Neutrophil (primary cell): ENCODE measurements at regions not wholly inside any gene's neighbourhood (a gene's known extent, or its start where the extent isn't known, plus 50 kb on each side); places are given as distances from the start of the nearest gene placed in this dataset.

Experiments used
- H3K27ac ChIP-seq: fragments of 200-600 bp; sonication (generic); 2 replicates; pipeline ENCODE4 v1.5.1; 2016; ENCODE audit warnings: mild to moderate bottlenecking, moderate library complexity
- H3K27me3 ChIP-seq: fragments of 200-600 bp; sonication (generic); 2 replicates; pipeline ENCODE4 v1.6.0; 2016; ENCODE audit warnings: mild to moderate bottlenecking
- H3K36me3 ChIP-seq: fragments of 200-600 bp; sonication (generic); 2 replicates; pipeline ENCODE4 v1.5.1; 2017
- H3K4me1 ChIP-seq, 2 experiments: fragments of 200-600 bp in 1 of 2; sonication (generic) in 1 of 2; 1 replicate in 1 of 2; 2 replicates in 1 of 2; pipeline versions ENCODE4 v1.5.1 to v1.6.1; 2013 to 2016; ENCODE audit warnings: low read depth in 1 of 2, low read length in 1 of 2, mild to moderate bottlenecking in 1 of 2, moderate library complexity in 1 of 2; ENCODE audit not compliant: control insufficient read depth in 1 of 2, insufficient read depth in 1 of 2
- H3K4me3 ChIP-seq, 2 experiments: fragments of 200-600 bp in 1 of 2; sonication (generic) in 1 of 2; 1 replicate in 1 of 2; 2 replicates in 1 of 2; pipeline ENCODE4 v1.5.1; 2013 to 2016; ENCODE audit warnings: low read depth in 1 of 2, low read length in 1 of 2, mild to moderate bottlenecking in 1 of 2, moderate library complexity in 1 of 2
- H3K9me3 ChIP-seq: fragments of 200-600 bp; sonication (generic); 2 replicates; pipeline ENCODE4 v1.5.1; 2016
- TF ChIP-seq, protein P1 (sequence below): fragments of 200-600 bp; sonication (generic); IDR thresholded peaks from 2 replicates; pipeline ENCODE4 v1.5.1; 2016; ENCODE audit warnings: antibody characterized with exemption

DNA sequence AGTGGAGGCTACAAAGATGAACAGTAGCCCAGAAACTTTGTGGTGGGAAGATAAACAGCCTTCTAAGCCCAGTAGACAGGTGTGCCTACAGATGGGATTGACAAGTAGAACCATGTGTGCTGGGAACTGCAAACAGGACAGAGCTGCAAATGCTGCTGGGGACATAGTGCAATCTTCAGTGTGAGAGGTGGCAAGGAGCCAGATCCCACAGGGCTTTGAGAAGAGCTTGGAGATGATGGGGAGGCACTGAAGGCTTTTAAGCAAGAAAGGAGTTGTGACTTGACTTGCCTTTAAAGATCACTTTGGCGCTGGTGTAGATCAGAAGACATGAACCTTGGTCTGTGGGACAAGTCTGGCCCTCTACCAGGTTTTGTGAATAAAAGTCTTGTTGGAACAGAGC lies 675.2 kb downstream of the ACTL7B start:
- Histone ChIP-seq H3K27me3 (no peaks in the 10 kb centered on the region), H3K4me3 (no peak overlapping the region), H3K4me1 (peaks cover 8 to 18% of the 10 kb centered on the region in 2 experiments), H3K27ac (no peak overlapping the region), H3K9me3 (no peaks in the 10 kb centered on the region), H3K36me3 (no peaks in the 10 kb centered on the region)
- TF ChIP-seq, protein P1, sequence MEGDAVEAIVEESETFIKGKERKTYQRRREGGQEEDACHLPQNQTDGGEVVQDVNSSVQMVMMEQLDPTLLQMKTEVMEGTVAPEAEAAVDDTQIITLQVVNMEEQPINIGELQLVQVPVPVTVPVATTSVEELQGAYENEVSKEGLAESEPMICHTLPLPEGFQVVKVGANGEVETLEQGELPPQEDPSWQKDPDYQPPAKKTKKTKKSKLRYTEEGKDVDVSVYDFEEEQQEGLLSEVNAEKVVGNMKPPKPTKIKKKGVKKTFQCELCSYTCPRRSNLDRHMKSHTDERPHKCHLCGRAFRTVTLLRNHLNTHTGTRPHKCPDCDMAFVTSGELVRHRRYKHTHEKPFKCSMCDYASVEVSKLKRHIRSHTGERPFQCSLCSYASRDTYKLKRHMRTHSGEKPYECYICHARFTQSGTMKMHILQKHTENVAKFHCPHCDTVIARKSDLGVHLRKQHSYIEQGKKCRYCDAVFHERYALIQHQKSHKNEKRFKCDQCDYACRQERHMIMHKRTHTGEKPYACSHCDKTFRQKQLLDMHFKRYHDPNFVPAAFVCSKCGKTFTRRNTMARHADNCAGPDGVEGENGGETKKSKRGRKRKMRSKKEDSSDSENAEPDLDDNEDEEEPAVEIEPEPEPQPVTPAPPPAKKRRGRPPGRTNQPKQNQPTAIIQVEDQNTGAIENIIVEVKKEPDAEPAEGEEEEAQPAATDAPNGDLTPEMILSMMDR = no peak

DNA sequence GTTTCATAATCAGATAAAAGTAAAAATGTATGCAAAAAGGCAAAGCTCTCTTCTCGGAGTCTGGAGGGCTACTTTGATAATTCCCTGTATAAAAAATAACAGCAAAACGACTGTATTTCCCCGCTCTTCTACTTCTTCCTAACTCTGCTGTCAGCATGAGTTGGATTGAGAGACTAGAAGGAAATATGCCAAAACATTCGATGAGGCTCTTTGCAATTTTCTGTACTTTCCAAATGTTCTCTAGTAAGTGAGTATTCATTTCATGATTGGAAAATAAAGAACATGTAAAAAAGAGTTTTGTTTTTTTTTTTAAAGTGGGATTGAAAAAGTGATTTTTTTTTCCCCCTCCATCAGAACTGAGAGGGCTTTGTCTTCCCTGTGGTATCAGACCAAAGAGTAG lies 677.5 kb downstream of the ACTL7B start:
- no peak overlapping the region for H3K4me3 ChIP-seq
- TF ChIP-seq, protein P1 = no peak
- peaks cover 8 to 18% of the 10 kb centered on the region in 2 experiments for H3K4me1 ChIP-seq
- H3K9me3 ChIP-seq = no peaks in the 10 kb centered on the region
- H3K27me3 ChIP-seq = no peaks in the 10 kb centered on the region
- no peak overlapping the region for H3K27ac ChIP-seq
- no peaks in the 10 kb centered on the region for H3K36me3 ChIP-seq

- no peaks in the 10 kb centered on the region for H3K4me1 ChIP-seq
- H3K9me3 ChIP-seq = no peaks in the 10 kb centered on the region
- TF ChIP-seq, protein P1 = no peak
- H3K36me3 ChIP-seq = no peaks in the 10 kb centered on the region
- H3K27me3 ChIP-seq = no peaks in the 10 kb centered on the region
- no peak overlapping the region for H3K4me3 ChIP-seq
- H3K27ac ChIP-seq = no peak overlapping the region
Observed at GRCh38 chr9:108168236-108168850, 678.8 kb upstream of the KLF4 start.

GRCh38 chr9:108167136-108167900 lies 677.7 kb upstream of the KLF4 start:
- no peaks in the 10 kb centered on the region for H3K4me1 ChIP-seq
- H3K27me3 ChIP-seq = no peaks in the 10 kb centered on the region
- TF ChIP-seq, protein P1 = no peak
- H3K27ac ChIP-seq = no peak overlapping the region
- H3K36me3 ChIP-seq = no peaks in the 10 kb centered on the region
- no peaks in the 10 kb centered on the region for H3K9me3 ChIP-seq
- no peak overlapping the region for H3K4me3 ChIP-seq

DNA sequence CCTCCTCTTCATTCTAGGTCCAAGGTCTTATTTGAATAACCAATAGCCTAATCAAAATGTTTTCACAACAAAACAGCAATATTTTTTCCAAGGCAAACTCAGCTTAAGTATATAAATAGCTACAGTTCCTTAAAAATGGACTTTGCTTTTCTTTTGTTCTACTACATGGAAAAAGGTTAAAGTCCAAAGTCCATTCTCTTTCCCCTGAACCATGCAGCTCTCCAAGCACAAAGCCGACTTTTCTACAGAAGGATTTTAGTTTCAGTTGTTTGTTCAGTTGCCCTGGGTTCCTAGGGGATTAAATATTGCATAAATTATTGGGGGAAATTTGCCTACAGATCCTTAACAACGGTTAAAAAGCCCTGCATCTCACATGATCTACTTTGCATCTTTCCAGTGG lies 677.0 kb upstream of the KLF4 start:
- no peaks in the 10 kb centered on the region for H3K4me1 ChIP-seq
- H3K9me3 ChIP-seq = no peaks in the 10 kb centered on the region
- no peaks in the 10 kb centered on the region for H3K36me3 ChIP-seq
- H3K4me3 ChIP-seq = no peak overlapping the region
- TF ChIP-seq, protein P1 = no peak
- H3K27ac ChIP-seq = no peak overlapping the region
- H3K27me3 ChIP-seq = no peaks in the 10 kb centered on the region
